HG03439 (cell line): ENCODE measurements at regions not wholly inside any gene's neighbourhood (a gene's known extent, or its start where the extent isn't known, plus 50 kb on each side); places are given as distances from the start of the nearest gene placed in this dataset.
"Not testable (repeated sequence)": the region's sequence is repeated elsewhere in the genome, so short reads cannot be mapped to it uniquely, and the experiment has no call there.

Experiments used
- ATAC-seq: cut with Tn5 transposase; IDR thresholded peaks from one replicate; pipeline ENCODE4 v1.9.1; 2021; ENCODE audit warnings: mild to moderate bottlenecking, moderate library complexity; ENCODE audit not compliant: unreplicated experiment

DNA sequence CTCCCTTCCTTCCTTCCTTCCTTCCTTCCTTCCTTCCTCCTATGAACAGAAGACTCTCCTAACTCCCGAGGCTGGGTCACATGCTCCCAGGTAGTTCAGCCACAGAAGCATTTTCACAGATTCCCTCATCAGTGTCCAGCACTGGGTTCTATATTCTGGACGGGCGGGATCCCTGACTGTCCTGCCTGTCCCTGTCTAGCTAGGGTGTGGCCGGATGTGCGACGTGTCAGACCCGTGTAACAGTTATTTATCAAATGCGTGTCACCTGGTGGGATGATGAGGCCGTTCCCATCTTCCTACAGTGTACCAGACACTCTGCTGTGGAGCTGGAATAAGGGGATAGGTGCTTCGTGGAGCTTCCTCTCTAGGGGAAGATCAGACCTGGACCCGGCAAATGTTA, 901.0 kb downstream of the BRD1 start:
- ATAC-seq = no peak

DNA sequence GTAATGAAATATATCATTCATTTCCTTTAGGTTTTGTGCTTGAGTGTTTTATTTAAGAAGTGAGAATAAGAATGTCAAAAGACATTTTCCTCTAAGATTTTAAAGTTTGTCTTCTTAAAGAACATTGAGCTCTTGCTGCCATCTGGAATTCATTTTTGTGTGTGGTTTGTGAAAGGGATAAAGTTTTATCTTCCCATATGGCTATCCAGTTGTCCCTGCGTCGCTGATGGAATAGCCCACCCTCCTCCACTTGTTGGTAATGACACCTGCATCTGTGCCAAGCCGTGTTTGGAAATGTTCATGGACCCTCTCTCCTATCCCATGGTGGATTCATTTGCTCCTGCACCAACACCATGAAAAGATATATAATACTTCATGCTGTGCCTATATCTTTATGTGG, 901.5 kb downstream of the BRD1 start:
- ATAC-seq = no peak

DNA sequence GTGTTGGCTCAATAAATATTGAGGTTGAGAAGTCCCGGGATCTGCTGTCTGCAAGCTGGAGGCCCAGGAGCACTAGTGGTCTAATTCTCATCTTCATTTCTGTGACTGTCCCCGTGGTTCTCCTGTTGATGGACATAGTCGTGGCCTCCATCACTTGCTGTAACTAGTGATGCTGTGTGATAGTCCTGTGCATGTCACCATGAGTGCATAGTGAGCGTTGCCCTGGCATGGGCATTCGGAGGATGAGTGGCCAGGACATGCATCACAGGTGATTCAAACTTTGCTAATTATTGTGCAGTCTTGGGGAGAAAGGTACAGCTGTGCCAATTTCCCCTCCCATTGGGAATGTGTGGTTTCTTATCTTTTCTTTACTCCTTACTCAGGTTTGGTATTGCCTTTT, 902.2 kb downstream of the BRD1 start:
- no peak for ATAC-seq

GRCh38 chr22:48923996-48924395, 903.7 kb downstream of the BRD1 start:
- ATAC-seq = no peak

GRCh38 chr22:48923165-48923865, 904.4 kb downstream of the BRD1 start:
- ATAC-seq = no peak

GRCh38 chr22:48921411-48921903, 906.2 kb downstream of the BRD1 start:
- no peak for ATAC-seq

GRCh38 chr22:48920776-48921241, 906.9 kb downstream of the BRD1 start:
- no peak for ATAC-seq

- ATAC-seq = no peak
Observed at GRCh38 chr22:48919851-48920589, 907.7 kb downstream of the BRD1 start.

- no peak for ATAC-seq
Observed at GRCh38 chr22:48919187-48919590, 908.5 kb downstream of the BRD1 start.

DNA sequence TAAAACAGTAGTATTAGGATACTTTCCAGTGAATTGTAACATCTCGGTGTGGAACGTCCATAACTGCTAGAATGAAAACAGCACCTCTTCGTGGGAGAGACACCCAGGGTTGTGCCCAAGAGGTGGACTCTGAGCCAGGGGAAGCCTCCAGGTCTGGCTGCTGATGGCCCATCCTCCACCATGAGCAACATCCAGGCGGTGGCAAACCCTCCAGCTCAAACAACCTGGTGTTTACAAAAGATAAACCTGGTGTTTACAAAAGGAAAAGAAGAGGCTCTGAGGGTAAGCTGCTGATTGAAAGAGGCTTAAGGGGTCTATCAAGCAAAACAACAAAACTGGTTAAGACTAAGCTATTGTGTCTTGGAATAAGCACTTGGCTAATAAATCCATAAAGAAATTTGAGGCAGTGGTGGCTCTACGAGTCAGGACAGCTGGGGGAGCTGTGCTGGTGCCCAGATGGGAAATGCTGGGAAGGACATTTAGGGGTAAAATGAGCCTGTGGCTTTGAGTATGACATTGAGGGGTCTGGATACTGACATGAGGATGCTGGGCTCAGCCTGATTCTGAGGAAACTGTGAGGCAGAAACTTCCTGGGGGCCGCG, 909.0 kb downstream of the BRD1 start:
- ATAC-seq = no peak

- not testable (repeated sequence) for ATAC-seq
Observed at GRCh38 chr22:48912356-48913066, 915.2 kb downstream of the BRD1 start.

GRCh38 chr22:48911647-48912046, 916.0 kb downstream of the BRD1 start:
- ATAC-seq = not testable (repeated sequence)

GRCh38 chr22:48911067-48911466, 916.6 kb downstream of the BRD1 start:
- not testable (repeated sequence) for ATAC-seq

- no peak for ATAC-seq
Observed at GRCh38 chr22:48908547-48908946, 919.1 kb downstream of the BRD1 start.

DNA sequence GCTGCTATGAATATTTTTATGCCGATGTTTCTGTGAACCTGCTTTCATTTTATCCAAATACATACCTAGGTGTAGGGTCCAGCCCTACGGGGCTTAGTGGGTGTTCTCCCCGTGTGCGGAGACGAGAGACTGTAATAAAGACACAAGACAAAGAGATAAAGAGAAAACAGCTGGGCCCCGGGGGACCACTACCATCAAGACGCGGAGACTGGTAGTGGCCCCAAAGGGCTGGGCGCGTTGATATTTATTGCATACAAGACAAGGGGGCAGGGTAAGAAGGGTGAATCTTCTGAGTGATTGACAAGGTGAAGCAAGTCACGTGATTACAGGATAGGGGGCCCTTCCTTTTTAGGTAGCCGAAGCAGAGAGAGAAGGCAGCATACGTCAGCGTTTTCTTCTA, 920.1 kb downstream of the BRD1 start:
- ATAC-seq = no peak

GRCh38 chr22:48906216-48906835, 921.3 kb downstream of the BRD1 start:
- ATAC-seq = no peak

GRCh38 chr22:48905206-48905975, 922.3 kb downstream of the BRD1 start:
- no peak for ATAC-seq

DNA sequence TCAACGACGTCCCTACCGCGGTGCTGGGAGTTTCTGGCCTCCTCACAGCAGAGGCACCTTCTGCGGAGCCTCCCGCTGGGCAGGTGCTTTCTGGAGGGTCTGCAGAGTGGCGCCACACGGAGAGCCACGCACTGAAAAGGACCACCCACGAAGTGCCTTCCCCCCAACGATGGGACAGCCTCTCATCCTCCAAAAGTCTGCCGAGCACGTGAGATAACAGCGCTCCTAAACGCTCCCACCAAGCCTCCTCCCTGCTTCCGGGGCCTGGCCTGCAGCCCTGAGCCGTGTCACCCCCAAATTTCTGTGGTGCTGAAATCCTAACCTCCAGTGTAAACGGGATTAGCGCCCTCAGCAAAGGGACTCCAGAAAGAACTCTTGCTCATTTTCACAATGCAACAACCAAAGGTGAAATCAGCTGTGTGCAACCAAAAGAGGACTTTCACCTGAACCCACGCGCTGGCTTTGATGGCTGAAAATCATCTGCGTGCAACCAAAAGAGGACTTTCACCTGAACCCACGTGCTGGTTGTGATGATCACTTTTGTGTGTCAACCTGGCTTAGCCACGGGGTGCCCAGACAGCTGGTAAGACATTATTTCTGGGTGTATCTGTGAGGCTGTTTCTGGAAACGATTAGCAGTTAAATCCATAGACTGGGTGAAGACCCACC, 924.6 kb downstream of the BRD1 start:
- ATAC-seq = no peak
